Ovary (tissue), 7 donors: ENCODE measurements at regions not wholly inside any gene's neighbourhood (a gene's known extent, or its start where the extent isn't known, plus 50 kb on each side); places are given as distances from the start of the nearest gene placed in this dataset.

Experiments used
- DNase-seq, 5 donors: peaks; one replicate each; pipeline ENCODE4 v3.0.0-alpha.2; 2019 to 2020
- H3K27ac ChIP-seq, 2 donors: fragments of 200-600 bp; one replicate each; pipeline versions ENCODE4 v1.5.1 to v1.8.0; 2019 to 2022
- H3K27me3 ChIP-seq: fragments of 200-600 bp; one replicate; pipeline ENCODE4 v1.8.0; 2022
- H3K36me3 ChIP-seq: fragments of 200-600 bp; sonication (generic); one replicate; pipeline ENCODE4 v1.5.1; 2019
- H3K4me1 ChIP-seq: one replicate; pipeline ENCODE4 v1.8.1; 2013; ENCODE audit warnings: mild to moderate bottlenecking, moderate library complexity; ENCODE audit not compliant: insufficient read depth
- H3K4me3 ChIP-seq: fragments of 200-600 bp; sonication (generic); one replicate; pipeline ENCODE4 v1.5.1; 2017
- H3K9me3 ChIP-seq, 2 donors: fragments of 200-600 bp in 1 of 2; sonication (generic) in 1 of 2; one replicate each; pipeline versions ENCODE4 v1.5.1 to v1.8.1; 2013 to 2019; ENCODE audit warnings: mild to moderate bottlenecking in 1 of 2, moderate library complexity in 1 of 2
- CTCF ChIP-seq, 3 donors: fragments of 450-650 bp in 2 of 3; fragments of 200-600 bp in 1 of 3; IDR thresholded peaks; one replicate each; pipeline versions ENCODE4 v1.5.1 to v1.8.0; 2016 to 2022; ENCODE audit warnings: antibody characterized with exemption in 3 of 3, mild to moderate bottlenecking in 1 of 3
- EP300 ChIP-seq: sonication (generic); formaldehyde crosslinking; IDR thresholded peaks from one replicate; pipeline ENCODE4 v1.6.1; 2017; ENCODE audit warnings: antibody characterized with exemption
- POLR2A ChIP-seq: fragments of 450-650 bp; IDR thresholded peaks from one replicate; pipeline ENCODE4 v1.6.1; 2017; ENCODE audit warnings: antibody characterized with exemption, mild to moderate bottlenecking, moderate library complexity
- WGBS, 3 donors: extraction: QIAGEN DNeasy Blood & Tissue Kit in 1 of 3; methylation state at CpG; one replicate each; pipeline versions ENCODE4 v1.1.5 to v1.1.7; 2013 to 2017; 5-methylcytosine and 5-hydroxymethylcytosine counted together
- intact Hi-C, 4 donors: fragments of 100-400 bp; cut with DNase I; formaldehyde crosslinking; loops; one replicate each; pipeline versions ENCODE4 v1.11.0 to v1.15.1; 2022 to 2023
- donor health status: DM: no; HTN: no; CAD: no; lungs with moderate emphysema.
- donor health status: DM: no; HTN: no; CAD: no.
- donor health status: Bipolar disorder and iron deficiency.
- donor health status: DM: no; HTN: no; CAD: no.
- donor health status: DM: yes; HTN: yes; CAD: no.

DNA sequence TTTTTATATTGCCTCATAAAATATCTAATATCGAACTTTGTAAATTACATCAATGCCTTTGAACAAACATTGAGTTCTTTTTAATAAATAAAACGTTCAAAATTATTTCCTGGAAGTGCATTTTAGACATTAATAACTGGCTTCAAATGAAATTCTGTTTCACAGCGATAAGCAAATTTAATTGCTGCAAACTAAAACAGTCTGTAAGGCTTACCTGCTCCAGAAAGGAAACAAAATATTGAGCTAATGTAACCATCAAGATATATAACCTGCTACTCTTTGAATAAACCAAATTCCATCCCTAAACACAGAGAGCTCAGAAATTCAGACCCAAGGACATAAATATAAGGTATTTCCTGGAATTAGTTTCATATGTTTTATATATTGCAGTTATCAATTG is 651.3 kb downstream of the MED13L start:
- H3K36me3 ChIP-seq: no peaks in the 10 kb centered on the region
- TF ChIP-seq POLR2A (no peak), EP300 (no peak), CTCF (IDR thresholded peaks at IDR 0.05) (no peak)
- no peak overlapping the region for H3K27ac ChIP-seq
- H3K4me1 ChIP-seq: no peaks in the 10 kb centered on the region
- H3K27me3 ChIP-seq: no peaks in the 10 kb centered on the region
- H3K4me3 ChIP-seq: no peak overlapping the region
- WGBS, 3 donors: 72 to 75% (median 73%) methylated on average over 3 of the region's 3 CpGs
- intact Hi-C loops: no loop called here
- DNase-seq: no peak
- no peaks in the 10 kb centered on the region for H3K9me3 ChIP-seq

DNA sequence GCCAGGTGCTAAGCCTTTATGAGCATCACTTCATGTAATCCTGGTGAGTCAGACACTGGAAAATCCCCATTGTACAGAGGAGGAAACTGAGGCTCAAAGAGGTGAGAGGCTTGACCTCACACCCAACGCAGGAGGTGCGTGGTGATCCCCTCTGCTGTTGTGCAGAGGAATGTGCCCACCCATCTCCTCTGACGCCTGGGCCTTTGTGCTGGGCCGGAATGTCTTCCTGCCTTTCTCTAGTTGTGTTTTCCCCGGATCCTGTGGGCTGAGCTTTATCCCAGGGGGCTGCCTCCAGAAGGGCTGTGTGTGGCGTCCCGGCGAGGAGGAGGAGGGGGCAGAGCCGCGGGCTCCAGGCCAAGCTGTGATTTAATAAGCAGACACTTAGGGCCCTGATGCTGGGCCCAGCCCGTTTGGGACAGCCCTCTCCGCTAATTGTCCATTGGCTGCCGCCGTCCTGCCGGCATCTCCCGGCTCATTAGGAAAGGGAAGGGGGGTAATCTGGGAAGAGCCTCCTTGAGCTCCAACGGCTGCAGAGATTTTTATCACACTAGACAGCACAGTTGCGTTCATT is 653.6 kb downstream of the MED13L start:
- no peaks in the 10 kb centered on the region for H3K36me3 ChIP-seq
- no peak overlapping the region for H3K4me3 ChIP-seq
- DNase-seq: no peak
- intact Hi-C loops: no loop called here
- no peak overlapping the region for H3K27ac ChIP-seq
- H3K9me3 ChIP-seq: no peaks in the 10 kb centered on the region
- no peaks in the 10 kb centered on the region for H3K4me1 ChIP-seq
- WGBS, 3 donors: 11 to 13% (median 11%) methylated on average over 18 of the region's 18 CpGs
- no peak for TF ChIP-seq EP300
- TF ChIP-seq POLR2A: no peak
- no peak for TF ChIP-seq CTCF (IDR thresholded peaks at IDR 0.05)
- H3K27me3 ChIP-seq: no peaks in the 10 kb centered on the region

GRCh38 chr12:115623275-115623674 is 654.2 kb downstream of the MED13L start:
- no peak overlapping the region for H3K4me3 ChIP-seq
- no peaks in the 10 kb centered on the region for H3K4me1 ChIP-seq
- whole genome bisulfite sequencing, 3 donors: 78 to 82% (median 79%) methylated on average over 5 of the region's 5 CpGs
- no peaks in the 10 kb centered on the region for H3K36me3 ChIP-seq
- no peaks in the 10 kb centered on the region for H3K9me3 ChIP-seq
- no peak for DNase-seq
- no peak overlapping the region for H3K27ac ChIP-seq
- TF ChIP-seq CTCF (IDR thresholded peaks at IDR 0.05) (no peak), EP300 (no peak), POLR2A (no peak)
- intact Hi-C loops: no loop called here
- no peaks in the 10 kb centered on the region for H3K27me3 ChIP-seq

DNA sequence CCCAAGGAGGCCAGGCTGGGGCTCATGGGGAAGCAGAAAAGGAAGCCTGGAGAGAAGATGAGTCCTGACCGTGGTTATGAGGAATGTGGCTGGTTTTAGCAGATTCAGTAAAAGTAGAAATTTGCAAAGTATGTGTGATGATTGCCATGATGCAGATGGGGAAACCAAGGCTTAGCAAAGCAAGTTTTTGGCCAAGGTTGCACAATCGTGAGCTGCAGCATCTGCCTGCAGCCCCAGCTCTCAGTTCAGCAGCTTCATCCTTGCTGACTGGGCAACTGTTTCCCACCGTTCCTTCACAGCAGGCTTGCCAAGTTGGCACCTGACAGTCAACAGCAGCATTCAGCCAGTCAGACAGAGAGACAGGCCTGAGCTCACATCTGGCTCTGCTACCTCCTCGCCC is 656.7 kb downstream of the MED13L start:
- DNase-seq: no peak

More for the DNA sequence above, 656.7 kb downstream of the MED13L start:
- Histone ChIP-seq H3K4me3 (no peak overlapping the region), H3K27ac (no peak overlapping the region), H3K9me3 (no peaks in the 10 kb centered on the region), H3K27me3 (no peaks in the 10 kb centered on the region), H3K36me3 (no peaks in the 10 kb centered on the region), H3K4me1 (no peaks in the 10 kb centered on the region)
- WGBS, 3 donors: 55 to 69% (median 68%) methylated on average over 4 of the region's 4 CpGs
- TF ChIP-seq EP300 (no peak), POLR2A (no peak), CTCF (IDR thresholded peaks at IDR 0.05) (no peak)
- intact Hi-C loops: no loop called here
